ENCODE measurements at regions not wholly inside any gene's neighbourhood (a gene's known extent, or its start where the extent isn't known, plus 50 kb on each side); places are given as distances from the start of the nearest gene placed in this dataset.

- Histone ChIP-seq H3K4me3 (replicated peaks in 1 of 3) (no peak overlapping the region), H3K27ac (no peak overlapping the region), H3K9me3 (no peaks in the 10 kb centered on the region), H3K4me1 (no peaks in the 10 kb centered on the region), H3K36me3 (no peaks in the 10 kb centered on the region), H3K27me3 (no peaks in the 10 kb centered on the region)
- intact Hi-C loops (cut with DNase I) = no loop called here
- TF ChIP-seq, protein P1, sequence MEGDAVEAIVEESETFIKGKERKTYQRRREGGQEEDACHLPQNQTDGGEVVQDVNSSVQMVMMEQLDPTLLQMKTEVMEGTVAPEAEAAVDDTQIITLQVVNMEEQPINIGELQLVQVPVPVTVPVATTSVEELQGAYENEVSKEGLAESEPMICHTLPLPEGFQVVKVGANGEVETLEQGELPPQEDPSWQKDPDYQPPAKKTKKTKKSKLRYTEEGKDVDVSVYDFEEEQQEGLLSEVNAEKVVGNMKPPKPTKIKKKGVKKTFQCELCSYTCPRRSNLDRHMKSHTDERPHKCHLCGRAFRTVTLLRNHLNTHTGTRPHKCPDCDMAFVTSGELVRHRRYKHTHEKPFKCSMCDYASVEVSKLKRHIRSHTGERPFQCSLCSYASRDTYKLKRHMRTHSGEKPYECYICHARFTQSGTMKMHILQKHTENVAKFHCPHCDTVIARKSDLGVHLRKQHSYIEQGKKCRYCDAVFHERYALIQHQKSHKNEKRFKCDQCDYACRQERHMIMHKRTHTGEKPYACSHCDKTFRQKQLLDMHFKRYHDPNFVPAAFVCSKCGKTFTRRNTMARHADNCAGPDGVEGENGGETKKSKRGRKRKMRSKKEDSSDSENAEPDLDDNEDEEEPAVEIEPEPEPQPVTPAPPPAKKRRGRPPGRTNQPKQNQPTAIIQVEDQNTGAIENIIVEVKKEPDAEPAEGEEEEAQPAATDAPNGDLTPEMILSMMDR (IDR thresholded peaks at IDR 0.05) = no peak
- TF ChIP-seq POLR2A (IDR thresholded peaks at IDR 0.05) = no peak
- no peak for DNase-seq
- 66 to 78% methylated on average over 2 of the region's 2 CpGs for WGBS, 2 donors
Measured at GRCh38 chr5:51990241-51990640, 607.0 kb downstream of the ISL1 start.

DNA sequence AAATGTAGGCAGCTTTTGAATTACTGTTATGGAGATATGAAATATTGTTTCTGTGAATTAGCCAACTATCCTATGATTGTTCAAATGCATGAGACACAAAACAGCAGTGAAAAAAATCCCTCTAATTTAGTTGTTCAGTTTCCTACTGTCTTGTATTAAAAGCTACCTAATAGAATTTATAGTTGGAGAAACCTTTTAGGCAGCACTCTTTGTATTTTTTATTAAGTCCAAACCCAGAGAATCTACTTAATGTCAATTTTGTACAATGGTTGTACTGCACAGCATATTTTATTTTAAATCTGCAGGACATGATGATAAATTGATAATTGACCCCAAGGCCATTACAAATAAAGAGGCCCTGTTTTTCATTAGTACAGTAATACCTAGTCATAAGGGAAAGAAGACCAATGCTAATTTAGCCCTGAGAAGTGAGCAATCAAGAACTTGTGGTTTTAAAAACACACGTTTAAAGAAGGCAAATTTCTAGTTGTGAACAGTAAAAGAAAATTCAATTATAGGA lies 607.5 kb downstream of the ISL1 start:
- Histone ChIP-seq H3K9me3 (no peaks in the 10 kb centered on the region), H3K4me3 (replicated peaks in 1 of 3) (no peak overlapping the region), H3K27me3 (no peaks in the 10 kb centered on the region), H3K4me1 (no peaks in the 10 kb centered on the region), H3K27ac (no peak overlapping the region), H3K36me3 (no peaks in the 10 kb centered on the region)
- intact Hi-C loops (cut with DNase I) = no loop called here
- no peak for DNase-seq
- TF ChIP-seq POLR2A (IDR thresholded peaks at IDR 0.05) = no peak
- TF ChIP-seq, protein P1 (IDR thresholded peaks at IDR 0.05) = no peak
- 48 to 58% methylated on average over 1 of the region's 1 CpG for WGBS, 2 donors

GRCh38 chr5:51991940-51992339 lies 608.7 kb downstream of the ISL1 start:
- H3K27ac ChIP-seq = no peak overlapping the region
- TF ChIP-seq, protein P1 (IDR thresholded peaks at IDR 0.05) = no peak
- no peak for TF ChIP-seq POLR2A (IDR thresholded peaks at IDR 0.05)
- H3K4me3 ChIP-seq (replicated peaks in 1 of 3) = no peak overlapping the region
- intact Hi-C loops (cut with DNase I) = no loop called here
- no peaks in the 10 kb centered on the region for H3K9me3 ChIP-seq
- H3K36me3 ChIP-seq = no peaks in the 10 kb centered on the region
- DNase-seq = no peak
- 92 to 93% methylated on average over 3 of the region's 3 CpGs for WGBS, 2 donors
- no peaks in the 10 kb centered on the region for H3K4me1 ChIP-seq
- no peaks in the 10 kb centered on the region for H3K27me3 ChIP-seq

GRCh38 chr5:51995773-51996306 lies 612.6 kb downstream of the ISL1 start:
- Histone ChIP-seq H3K27me3 (no peaks in the 10 kb centered on the region), H3K4me3 (replicated peaks in 1 of 3) (no peak overlapping the region), H3K4me1 (no peaks in the 10 kb centered on the region), H3K36me3 (no peaks in the 10 kb centered on the region), H3K9me3 (no peaks in the 10 kb centered on the region), H3K27ac (no peak overlapping the region)
- DNase-seq = no peak
- TF ChIP-seq POLR2A (IDR thresholded peaks at IDR 0.05) = no peak
- TF ChIP-seq, protein P1 (IDR thresholded peaks at IDR 0.05) = no peak
- intact Hi-C loops (cut with DNase I) = no loop called here
- WGBS, 2 donors = 85 to 91% methylated on average over 5 of the region's 5 CpGs

DNA sequence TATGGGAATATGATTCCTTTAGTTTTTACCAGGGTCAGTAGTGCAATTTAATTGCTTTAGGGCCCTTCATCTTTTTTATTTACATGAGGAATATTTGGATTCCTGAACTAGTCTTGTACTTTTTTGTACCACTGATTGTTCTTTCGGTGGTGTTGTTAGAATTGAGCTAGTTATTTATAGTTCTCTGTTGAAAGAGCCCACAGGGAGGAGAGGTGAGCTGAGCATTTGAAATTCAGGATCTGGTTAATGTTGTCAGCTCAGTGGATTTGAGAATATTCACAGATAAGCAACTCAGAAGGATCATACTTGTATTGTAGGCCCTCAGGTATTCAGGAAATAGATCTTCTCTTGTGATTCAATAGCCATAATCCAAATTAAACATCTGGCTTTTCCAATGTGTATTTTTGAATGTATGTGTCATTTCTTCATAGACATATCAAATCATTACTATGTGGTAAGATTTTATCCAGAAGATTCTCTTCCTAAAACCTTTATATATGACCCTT lies 613.2 kb downstream of the ISL1 start:
- 70 to 85% methylated on average over 1 of the region's 1 CpG for WGBS, 2 donors
- Histone ChIP-seq H3K4me3 (replicated peaks in 1 of 3) (no peak overlapping the region), H3K9me3 (no peaks in the 10 kb centered on the region), H3K4me1 (no peaks in the 10 kb centered on the region), H3K27me3 (no peaks in the 10 kb centered on the region), H3K27ac (no peak overlapping the region), H3K36me3 (no peaks in the 10 kb centered on the region)
- TF ChIP-seq, protein P1 (IDR thresholded peaks at IDR 0.05) = no peak
- no peak for TF ChIP-seq POLR2A (IDR thresholded peaks at IDR 0.05)
- no peak for DNase-seq
- intact Hi-C loops (cut with DNase I) = no loop called here

Measured in thyroid gland (tissue), 4 donors.